DOHH2 (cell line): ENCODE measurements at regions not wholly inside any gene's neighbourhood (a gene's known extent, or its start where the extent isn't known, plus 50 kb on each side); places are given as distances from the start of the nearest gene placed in this dataset.

Experiments used
- H3F3A ChIP-seq: fragments of 200-600 bp; sonication (generic), shearing (Covaris generic); 2 replicates; pipeline ENCODE4 v1.6.0; 2016; ENCODE audit warnings: antibody characterized with exemption, mild to moderate bottlenecking; ENCODE audit not compliant: control insufficient read depth, insufficient read depth
- H3K27ac ChIP-seq: fragments of 200-600 bp; sonication (generic); 2 replicates; pipeline ENCODE4 v1.5.1; 2014; ENCODE audit warnings: low read depth, mild to moderate bottlenecking, low read length, moderate library complexity
- H3K27me3 ChIP-seq: fragments of 200-600 bp; sonication (generic); 2 replicates; pipeline ENCODE4 v1.6.1; 2014; ENCODE audit warnings: mild to moderate bottlenecking, low read length, mixed read lengths; ENCODE audit not compliant: control insufficient read depth
- H3K36me3 ChIP-seq: fragments of 200-600 bp; sonication (generic); 2 replicates; pipeline ENCODE4 v1.6.1; 2014; ENCODE audit warnings: mild to moderate bottlenecking, low read length, moderate library complexity, mixed read lengths; ENCODE audit not compliant: control insufficient read depth
- H3K4me1 ChIP-seq: fragments of 200-600 bp; sonication (generic); 2 replicates; pipeline ENCODE4 v1.6.1; 2014; ENCODE audit warnings: mild to moderate bottlenecking, low read length, mixed read lengths; ENCODE audit not compliant: control insufficient read depth
- H3K4me2 ChIP-seq: fragments of 200-600 bp; sonication (generic); 2 replicates; pipeline ENCODE4 v1.6.0; 2014; ENCODE audit warnings: mild to moderate bottlenecking, low read length, moderate library complexity
- H3K4me3 ChIP-seq: fragments of 200-600 bp; sonication (generic); 2 replicates; pipeline ENCODE4 v1.5.1; 2014; ENCODE audit warnings: mild to moderate bottlenecking, low read length, mixed read lengths
- H3K79me2 ChIP-seq: fragments of 200-600 bp; sonication (generic); 2 replicates; pipeline ENCODE4 v1.6.1; 2014; ENCODE audit warnings: mild to moderate bottlenecking, low read length, mixed read lengths; ENCODE audit not compliant: control insufficient read depth
- H3K9me2 ChIP-seq: fragments of 200-600 bp; sonication (generic); replicated peaks from 2 replicates; pipeline ENCODE4 v1.6.1; 2014; ENCODE audit warnings: mild to moderate bottlenecking, low read length, mixed read lengths; ENCODE audit not compliant: control insufficient read depth
- H3K9me3 ChIP-seq: fragments of 200-600 bp; sonication (generic); 2 replicates; pipeline ENCODE4 v1.6.1; 2014; ENCODE audit warnings: antibody characterized with exemption, low read length, mixed read lengths; ENCODE audit not compliant: control insufficient read depth, insufficient read depth
- H4K20me1 ChIP-seq: fragments of 200-600 bp; sonication (generic); 2 replicates; pipeline ENCODE4 v1.6.0; 2014; ENCODE audit warnings: low read depth, mild to moderate bottlenecking, antibody characterized with exemption, low read length, moderate library complexity; ENCODE audit not compliant: control insufficient read depth, insufficient read depth
- CTCF ChIP-seq: fragments of 200-600 bp; sonication (generic); IDR thresholded peaks from one replicate; pipeline ENCODE4 v1.5.1; 2014; ENCODE audit warnings: antibody characterized with exemption, mild to moderate bottlenecking, low read depth, low read length; ENCODE audit not compliant: poor library complexity, severe bottlenecking
- EZH2phosphoT487 ChIP-seq: fragments of 200-600 bp; sonication (generic); IDR thresholded peaks from 2 replicates; pipeline ENCODE4 v1.6.1; 2017; ENCODE audit warnings: borderline replicate concordance, mild to moderate bottlenecking, antibody characterized with exemption, low read length, moderate library complexity, mixed read lengths

- H3K79me2 ChIP-seq, result no peaks in the 10 kb centered on the region
- H3K27ac ChIP-seq, result no peak overlapping the region
- no peaks in the 10 kb centered on the region for H3K27me3 ChIP-seq
- H3K4me3 ChIP-seq, result no peak overlapping the region
- H3K4me2 ChIP-seq, result no peak overlapping the region
- H3K4me1 ChIP-seq, result no peaks in the 10 kb centered on the region
- no peak for TF ChIP-seq CTCF
- no peak for TF ChIP-seq EZH2phosphoT487
- H3K9me2 ChIP-seq, result no peaks in the 10 kb centered on the region
- H3K9me3 ChIP-seq, result no peaks in the 10 kb centered on the region
- H4K20me1 ChIP-seq, result no peaks in the 10 kb centered on the region
- H3F3A ChIP-seq, result no peaks in the 10 kb centered on the region
- no peaks in the 10 kb centered on the region for H3K36me3 ChIP-seq
Measured at GRCh38 chr2:116645155-116645554, 1169.3 kb upstream of the DDX18 start.

- Histone ChIP-seq H3K4me2 (no peak overlapping the region), H3K27me3 (no peaks in the 10 kb centered on the region), H3K9me3 (no peaks in the 10 kb centered on the region), H3K4me3 (no peak overlapping the region), H3K36me3 (no peaks in the 10 kb centered on the region), H3K9me2 (no peaks in the 10 kb centered on the region), H4K20me1 (no peaks in the 10 kb centered on the region), H3F3A (no peaks in the 10 kb centered on the region), H3K4me1 (no peaks in the 10 kb centered on the region), H3K79me2 (no peaks in the 10 kb centered on the region), H3K27ac (no peak overlapping the region)
- TF ChIP-seq EZH2phosphoT487 (no peak), CTCF (no peak)
Measured at GRCh38 chr2:116668691-116669090, 1145.8 kb upstream of the DDX18 start.

GRCh38 chr2:116669782-116670181, 1144.7 kb upstream of the DDX18 start:
- H3F3A ChIP-seq, result no peaks in the 10 kb centered on the region
- H3K4me1 ChIP-seq, result no peaks in the 10 kb centered on the region
- H3K9me3 ChIP-seq, result no peaks in the 10 kb centered on the region
- H3K27me3 ChIP-seq, result no peaks in the 10 kb centered on the region
- H3K36me3 ChIP-seq, result no peaks in the 10 kb centered on the region
- TF ChIP-seq EZH2phosphoT487 (no peak), CTCF (no peak)
- H3K27ac ChIP-seq, result no peak overlapping the region
- H3K4me2 ChIP-seq, result no peak overlapping the region
- no peaks in the 10 kb centered on the region for H3K9me2 ChIP-seq
- H4K20me1 ChIP-seq, result no peaks in the 10 kb centered on the region
- no peaks in the 10 kb centered on the region for H3K79me2 ChIP-seq
- H3K4me3 ChIP-seq, result no peak overlapping the region

- no peaks in the 10 kb centered on the region for H3K4me1 ChIP-seq
- H4K20me1 ChIP-seq, result no peaks in the 10 kb centered on the region
- no peaks in the 10 kb centered on the region for H3F3A ChIP-seq
- TF ChIP-seq EZH2phosphoT487, result no peak
- H3K27me3 ChIP-seq, result no peaks in the 10 kb centered on the region
- H3K4me3 ChIP-seq, result no peak overlapping the region
- no peaks in the 10 kb centered on the region for H3K9me3 ChIP-seq
- no peak overlapping the region for H3K4me2 ChIP-seq
- H3K9me2 ChIP-seq, result no peaks in the 10 kb centered on the region
- no peaks in the 10 kb centered on the region for H3K36me3 ChIP-seq
- H3K79me2 ChIP-seq, result no peaks in the 10 kb centered on the region
- H3K27ac ChIP-seq, result no peak overlapping the region
Measured at GRCh38 chr2:116674188-116674587, 1140.3 kb upstream of the DDX18 start.
